ENCODE measurements at regions not wholly inside any gene's neighbourhood (a gene's known extent, or its start where the extent isn't known, plus 50 kb on each side); places are given as distances from the start of the nearest gene placed in this dataset.

DNA sequence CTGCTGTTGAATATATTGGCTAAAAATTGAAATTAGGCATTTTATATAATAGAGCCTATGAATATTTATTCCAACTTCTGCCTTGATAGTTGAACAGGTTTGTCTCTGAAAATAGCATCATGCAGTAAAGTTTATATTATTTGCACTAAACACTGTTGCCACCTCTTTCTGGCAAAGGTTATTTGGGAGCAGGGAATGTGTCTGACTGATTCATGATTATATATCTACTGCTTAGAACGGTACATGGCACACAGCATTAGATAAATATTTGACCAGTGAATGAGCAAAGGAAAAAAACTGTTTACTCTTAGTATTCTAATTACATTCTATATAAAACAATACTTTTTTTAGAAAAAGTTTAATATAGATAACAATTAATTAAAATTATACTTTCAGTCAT lies 123.1 kb upstream of the MGAT4C start:
- DNase-seq (ENCODE audit: extremely low read depth, low read depth): no peak
- TF ChIP-seq, protein P1, sequence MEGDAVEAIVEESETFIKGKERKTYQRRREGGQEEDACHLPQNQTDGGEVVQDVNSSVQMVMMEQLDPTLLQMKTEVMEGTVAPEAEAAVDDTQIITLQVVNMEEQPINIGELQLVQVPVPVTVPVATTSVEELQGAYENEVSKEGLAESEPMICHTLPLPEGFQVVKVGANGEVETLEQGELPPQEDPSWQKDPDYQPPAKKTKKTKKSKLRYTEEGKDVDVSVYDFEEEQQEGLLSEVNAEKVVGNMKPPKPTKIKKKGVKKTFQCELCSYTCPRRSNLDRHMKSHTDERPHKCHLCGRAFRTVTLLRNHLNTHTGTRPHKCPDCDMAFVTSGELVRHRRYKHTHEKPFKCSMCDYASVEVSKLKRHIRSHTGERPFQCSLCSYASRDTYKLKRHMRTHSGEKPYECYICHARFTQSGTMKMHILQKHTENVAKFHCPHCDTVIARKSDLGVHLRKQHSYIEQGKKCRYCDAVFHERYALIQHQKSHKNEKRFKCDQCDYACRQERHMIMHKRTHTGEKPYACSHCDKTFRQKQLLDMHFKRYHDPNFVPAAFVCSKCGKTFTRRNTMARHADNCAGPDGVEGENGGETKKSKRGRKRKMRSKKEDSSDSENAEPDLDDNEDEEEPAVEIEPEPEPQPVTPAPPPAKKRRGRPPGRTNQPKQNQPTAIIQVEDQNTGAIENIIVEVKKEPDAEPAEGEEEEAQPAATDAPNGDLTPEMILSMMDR (IDR thresholded peaks at IDR 0.05; ENCODE audit: low read depth, low read length, missing control alignments): no peak

DNA sequence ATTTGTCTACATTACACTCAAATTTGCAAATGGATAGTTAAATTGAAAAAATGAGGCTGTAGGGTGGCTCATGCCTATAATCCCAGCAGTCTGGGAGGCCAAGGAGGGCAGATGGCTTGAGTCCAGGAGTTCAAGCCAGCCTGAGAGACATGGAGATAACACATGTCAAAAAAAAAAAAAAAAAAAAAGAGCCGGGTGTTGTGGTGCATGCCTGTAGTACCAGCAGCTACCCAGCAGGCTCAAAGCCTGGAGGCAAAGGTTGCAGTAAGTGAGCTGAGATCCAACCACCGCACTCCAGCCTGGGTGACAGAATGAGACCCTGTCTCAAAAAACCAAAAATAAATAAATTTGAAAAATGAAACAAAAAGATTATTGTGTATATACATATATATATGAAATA lies 119.9 kb upstream of the MGAT4C start:
- no peak overlapping the region for H3K4me3 ChIP-seq (replicated peaks; ENCODE audit: low read depth, low read length)
- TF ChIP-seq, protein P1 (IDR thresholded peaks at IDR 0.05; ENCODE audit: low read depth, low read length, missing control alignments): no peak
- no peak for DNase-seq (ENCODE audit: extremely low read depth, low read depth)

More for the DNA sequence above, 123.1 kb upstream of the MGAT4C start:
- no peak overlapping the region for H3K4me3 ChIP-seq (replicated peaks; ENCODE audit: low read depth, low read length)

DNA sequence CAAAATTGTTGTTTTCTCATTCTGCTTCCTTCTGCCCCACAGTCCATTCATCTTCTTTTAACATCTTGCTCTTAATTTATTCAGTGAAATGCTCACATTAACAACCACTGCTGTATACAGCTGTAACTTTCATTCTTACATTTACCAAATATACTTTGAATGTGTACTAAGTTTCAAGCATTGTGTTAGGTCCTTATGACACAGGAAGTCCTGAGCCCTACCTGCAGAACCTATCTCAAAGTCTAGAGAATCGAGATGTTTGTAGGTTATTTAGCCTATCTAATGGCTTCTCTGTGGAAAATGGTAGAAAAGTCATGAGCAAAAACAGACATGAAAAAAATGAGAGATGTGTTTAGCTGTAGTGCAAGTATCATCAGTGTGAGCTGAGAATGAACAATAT lies 117.6 kb upstream of the MGAT4C start:
- no peak for DNase-seq (ENCODE audit: extremely low read depth, low read depth)
- TF ChIP-seq, protein P1 (IDR thresholded peaks at IDR 0.05; ENCODE audit: low read depth, low read length, missing control alignments): no peak
- no peak overlapping the region for H3K4me3 ChIP-seq (replicated peaks; ENCODE audit: low read depth, low read length)

DNA sequence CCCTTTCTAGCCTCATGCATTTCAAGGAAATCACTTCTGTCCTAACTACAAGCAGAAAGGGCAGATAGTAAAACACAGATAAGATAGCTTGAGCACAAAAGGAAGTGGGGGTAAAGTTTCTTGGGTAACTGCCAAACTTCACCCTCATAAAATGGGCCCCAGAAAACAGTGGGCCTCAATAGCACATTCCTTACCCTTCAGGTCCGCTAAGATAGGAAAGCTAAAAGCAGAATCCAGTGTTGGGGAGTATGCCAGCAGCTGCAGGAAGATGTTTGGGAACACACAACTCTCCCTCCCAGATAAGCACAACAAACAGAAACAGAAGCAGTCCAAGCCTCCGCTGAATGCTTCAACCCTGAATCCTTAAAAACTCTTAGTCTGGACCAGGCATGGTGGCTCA lies 110.9 kb upstream of the MGAT4C start:
- no peak for DNase-seq (ENCODE audit: extremely low read depth, low read depth)
- TF ChIP-seq, protein P1 (IDR thresholded peaks at IDR 0.05; ENCODE audit: low read depth, low read length, missing control alignments): no peak
- H3K4me3 ChIP-seq (replicated peaks; ENCODE audit: low read depth, low read length): no peak overlapping the region

DNA sequence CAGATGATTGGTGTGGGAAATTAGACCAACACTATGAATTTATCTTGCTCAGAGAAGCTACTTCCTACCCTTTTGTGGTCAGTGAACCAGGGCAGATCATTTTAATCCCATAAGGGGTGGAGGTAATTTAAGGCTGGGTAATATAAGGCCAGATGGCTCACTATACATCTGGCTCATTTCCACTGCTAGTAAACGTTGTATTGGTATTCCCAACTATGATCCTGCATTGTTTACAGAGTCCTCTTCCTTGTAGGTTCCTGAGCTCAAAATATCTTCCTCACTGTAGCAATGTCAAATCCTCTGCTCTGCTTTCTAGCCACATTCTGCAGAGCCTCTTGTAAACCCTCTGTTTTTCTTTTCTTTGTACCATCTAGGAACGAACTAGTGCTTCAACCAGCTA lies 93.0 kb upstream of the MGAT4C start:
- TF ChIP-seq, protein P1 (IDR thresholded peaks at IDR 0.05; ENCODE audit: low read depth, low read length, missing control alignments): no peak
- DNase-seq (ENCODE audit: extremely low read depth, low read depth): no peak
- H3K4me3 ChIP-seq (replicated peaks; ENCODE audit: low read depth, low read length): no peak overlapping the region

DNA sequence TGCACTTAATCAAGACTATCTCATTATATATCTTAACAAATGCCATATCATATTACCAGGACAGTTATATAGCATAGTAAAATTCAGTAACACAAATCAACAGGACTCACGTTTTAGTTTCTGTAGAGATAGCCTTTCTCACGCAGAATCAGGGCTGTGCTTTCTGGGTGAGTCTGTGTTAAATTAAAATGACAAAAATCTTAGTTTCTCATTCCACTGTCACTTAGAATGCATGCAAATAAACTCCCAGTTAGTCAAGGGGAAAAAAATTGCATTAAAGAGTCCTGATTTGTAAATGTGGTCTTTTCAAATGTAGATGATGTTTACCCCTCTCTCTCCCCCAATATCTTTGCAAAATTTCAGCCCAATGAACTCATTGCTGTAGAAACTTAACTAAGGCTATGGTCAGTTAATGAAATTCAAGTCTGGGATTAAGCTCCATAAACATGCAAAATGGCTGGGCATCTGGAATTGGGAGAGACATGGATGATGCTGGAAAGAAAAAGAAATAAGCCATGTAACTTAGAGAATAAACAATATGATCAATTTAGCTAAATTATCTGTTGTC lies 77.8 kb upstream of the MGAT4C start:
- no peak overlapping the region for H3K4me3 ChIP-seq (replicated peaks; ENCODE audit: low read depth, low read length)
- TF ChIP-seq, protein P1 (IDR thresholded peaks at IDR 0.05; ENCODE audit: low read depth, low read length, missing control alignments): no peak
- no peak for DNase-seq (ENCODE audit: extremely low read depth, low read depth)

DNA sequence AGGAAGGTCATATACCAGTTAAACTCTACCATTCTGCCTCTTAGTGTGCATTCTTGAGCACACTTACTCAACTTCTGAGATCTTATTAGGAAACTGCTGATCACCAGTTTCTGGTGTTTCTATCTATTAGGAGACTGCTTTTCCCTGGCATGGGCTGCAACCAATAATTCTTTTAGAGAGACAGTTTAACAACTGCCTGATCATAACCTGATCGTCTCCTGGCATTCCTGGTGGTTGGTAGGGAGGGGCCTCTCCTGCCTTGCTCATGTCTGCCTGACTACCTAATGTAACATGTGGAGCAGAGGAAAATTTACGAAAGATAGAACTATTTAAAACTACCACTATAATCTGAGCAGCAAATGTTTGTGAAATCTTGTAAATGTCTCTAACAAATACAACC lies 75.3 kb upstream of the MGAT4C start:
- TF ChIP-seq, protein P1 (IDR thresholded peaks at IDR 0.05; ENCODE audit: low read depth, low read length, missing control alignments): no peak
- DNase-seq (ENCODE audit: extremely low read depth, low read depth): no peak
- H3K4me3 ChIP-seq (replicated peaks; ENCODE audit: low read depth, low read length): no peak overlapping the region

Measured in HFF-Myc (cell line).